H1 (cell line): ENCODE measurements at regions not wholly inside any gene's neighbourhood (a gene's known extent, or its start where the extent isn't known, plus 50 kb on each side); places are given as distances from the start of the nearest gene placed in this dataset.

ENCODE experiments used
- ATF2 ChIP-seq: IDR thresholded peaks from 2 replicates; pipeline ENCODE4 v1.6.1; 2012; ENCODE audit warnings: low read length, inconsistent platforms
- HDAC6 ChIP-seq: IDR thresholded peaks from one replicate; pipeline ENCODE4 v1.7.1; 2012; ENCODE audit warnings: low read depth, mild to moderate bottlenecking, inconsistent platforms, low read length, moderate library complexity
- JUND ChIP-seq: IDR thresholded peaks from 2 replicates; pipeline ENCODE4 v1.6.1; 2011; ENCODE audit warnings: mild to moderate bottlenecking, improper control_type of control experiment, low read length
- MAX ChIP-seq: IDR thresholded peaks from 2 replicates; pipeline ENCODE4 v1.6.1; 2012; ENCODE audit warnings: inconsistent platforms
- POLR2A ChIP-seq, 2 experiments: IDR thresholded peaks; 1 replicate in 1 of 2; 2 replicates in 1 of 2; pipeline ENCODE4 v1.6.1; 2011; ENCODE audit warnings: low read depth in 2 of 2, low read length in 2 of 2, mild to moderate bottlenecking in 2 of 2; ENCODE audit errors: control extremely low read depth in 1 of 2
- POLR2AphosphoS5 ChIP-seq: IDR thresholded peaks from 2 replicates; pipeline ENCODE4 v1.6.1; 2011; ENCODE audit warnings: low read depth, low read length

- TF ChIP-seq POLR2AphosphoS5 (no peak), HDAC6 (no peak), POLR2A (IDR thresholded peaks at IDR 0.05; ENCODE audit: control extremely low read depth in 1 of 2, low read depth in 2 of 2, low read length in 2 of 2) (no peak), MAX (no peak), JUND (no peak), ATF2 (no peak)
These were observed 262.1 kb downstream of the BCL11B start for GRCh38 chr14:99009871-99010270.
